ENCODE measurements at regions not wholly inside any gene's neighbourhood (a gene's known extent, or its start where the extent isn't known, plus 50 kb on each side); places are given as distances from the start of the nearest gene placed in this dataset.

DNA sequence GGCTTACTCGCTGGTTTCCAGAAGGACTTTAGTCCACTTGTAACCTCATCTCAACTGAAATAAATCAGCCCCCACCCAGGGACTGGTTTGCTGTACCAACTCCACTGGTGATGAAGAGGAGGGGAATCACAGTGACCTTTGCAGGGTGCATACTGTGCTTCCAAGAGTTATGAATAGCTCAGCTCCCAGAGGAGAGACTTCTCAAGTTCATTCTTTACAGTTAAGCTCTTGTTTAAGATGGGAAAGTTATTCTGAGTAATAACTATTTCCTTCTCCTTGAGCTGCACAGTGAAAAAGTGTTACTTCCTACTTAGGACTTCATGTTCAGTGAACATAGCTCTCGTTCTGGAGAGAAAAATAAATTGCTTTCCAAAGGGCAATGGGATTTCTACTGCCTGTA is 166.5 kb upstream of the ECI2 start:
- H3K9ac ChIP-seq (ENCODE audit: low read length) = no peak overlapping the region
- H3K27me3 ChIP-seq (ENCODE audit: control insufficient read depth, insufficient read depth, low read length) = peaks cover 7% of the 10 kb centered on the region
- no peak overlapping the region for H3K4me3 ChIP-seq (ENCODE audit: low read length)
- H3K36me3 ChIP-seq (ENCODE audit: control insufficient read depth, insufficient read depth, low read length) = no peaks in the 10 kb centered on the region
- H3K9me3 ChIP-seq (ENCODE audit: control insufficient read depth, low read length) = no peaks in the 10 kb centered on the region
- no peaks in the 10 kb centered on the region for H3K4me1 ChIP-seq (ENCODE audit: control insufficient read depth, insufficient read depth, low read length)

DNA sequence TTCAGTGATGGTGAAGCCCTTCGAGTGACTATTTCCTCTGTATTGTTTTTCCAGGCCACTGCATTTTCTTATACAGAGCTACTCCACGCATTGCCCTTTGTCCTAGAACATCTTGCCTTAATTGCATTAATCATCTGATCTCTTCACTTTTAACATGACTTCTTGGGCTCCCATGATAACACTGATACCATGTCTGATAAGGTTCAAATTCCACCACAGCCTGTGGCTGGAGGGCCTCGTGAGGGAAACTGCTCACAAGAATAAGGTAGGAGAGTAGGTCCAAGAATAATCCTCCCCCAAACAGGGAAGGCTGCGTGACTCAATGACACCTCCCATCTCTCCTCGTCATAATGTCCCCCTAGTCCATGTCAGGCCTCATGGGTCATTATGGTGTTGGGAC is 165.5 kb upstream of the ECI2 start:
- Histone ChIP-seq H3K36me3 (ENCODE audit: control insufficient read depth, insufficient read depth, low read length) (no peaks in the 10 kb centered on the region), H3K4me3 (ENCODE audit: low read length) (no peak overlapping the region), H3K9me3 (ENCODE audit: control insufficient read depth, low read length) (no peaks in the 10 kb centered on the region), H3K27me3 (ENCODE audit: control insufficient read depth, insufficient read depth, low read length) (peaks cover 6% of the 10 kb centered on the region), H3K4me1 (ENCODE audit: control insufficient read depth, insufficient read depth, low read length) (no peaks in the 10 kb centered on the region), H3K9ac (ENCODE audit: low read length) (no peak overlapping the region)

DNA sequence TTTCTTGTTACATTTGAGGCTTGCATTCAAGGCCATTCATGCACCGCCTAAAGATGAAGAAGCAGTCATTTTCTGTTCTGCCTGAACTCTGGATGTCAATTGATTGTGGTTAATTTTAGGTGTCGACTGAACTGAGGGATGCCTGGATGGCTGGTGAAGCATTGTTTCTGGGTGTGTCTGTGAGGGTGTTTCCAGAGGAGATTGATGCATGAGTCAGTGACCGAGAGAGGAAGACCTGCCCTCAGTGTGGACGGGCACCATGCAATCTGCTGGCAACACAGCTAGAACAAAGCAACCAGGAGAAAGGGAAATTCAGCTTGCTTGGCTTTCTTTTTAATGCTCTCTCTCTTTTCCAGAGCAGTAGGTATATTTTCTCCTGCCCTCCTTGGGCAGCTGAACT is 164.1 kb upstream of the ECI2 start:
- Histone ChIP-seq H3K9ac (ENCODE audit: low read length) (no peak overlapping the region), H3K4me1 (ENCODE audit: control insufficient read depth, insufficient read depth, low read length) (no peaks in the 10 kb centered on the region), H3K27me3 (ENCODE audit: control insufficient read depth, insufficient read depth, low read length) (no peaks in the 10 kb centered on the region), H3K9me3 (ENCODE audit: control insufficient read depth, low read length) (no peaks in the 10 kb centered on the region), H3K4me3 (ENCODE audit: low read length) (no peak overlapping the region), H3K36me3 (ENCODE audit: control insufficient read depth, insufficient read depth, low read length) (no peaks in the 10 kb centered on the region)

DNA sequence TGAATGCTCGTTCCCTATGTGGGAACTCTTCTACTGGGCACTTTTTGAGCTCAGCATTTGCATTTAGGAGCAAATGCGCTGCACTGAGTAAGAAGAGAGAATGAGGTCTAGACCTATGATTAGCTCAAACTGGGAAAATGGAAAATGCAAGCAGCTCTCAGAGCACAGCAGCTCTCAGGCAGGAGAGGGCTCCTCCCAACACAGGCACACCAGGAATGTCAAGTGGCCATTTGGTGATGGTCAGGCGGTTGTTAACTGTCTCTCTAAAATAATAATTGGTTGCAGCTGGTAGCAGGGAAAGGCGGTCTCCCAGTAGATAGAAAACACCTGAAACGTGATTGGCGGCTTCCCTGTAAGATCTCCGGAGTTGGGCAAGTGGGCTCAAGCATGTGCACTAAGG is 162.0 kb upstream of the ECI2 start:
- Histone ChIP-seq H3K9me3 (ENCODE audit: control insufficient read depth, low read length) (no peaks in the 10 kb centered on the region), H3K9ac (ENCODE audit: low read length) (no peak overlapping the region), H3K4me3 (ENCODE audit: low read length) (no peak overlapping the region), H3K36me3 (ENCODE audit: control insufficient read depth, insufficient read depth, low read length) (no peaks in the 10 kb centered on the region), H3K27me3 (ENCODE audit: control insufficient read depth, insufficient read depth, low read length) (no peaks in the 10 kb centered on the region), H3K4me1 (ENCODE audit: control insufficient read depth, insufficient read depth, low read length) (no peaks in the 10 kb centered on the region)

DNA sequence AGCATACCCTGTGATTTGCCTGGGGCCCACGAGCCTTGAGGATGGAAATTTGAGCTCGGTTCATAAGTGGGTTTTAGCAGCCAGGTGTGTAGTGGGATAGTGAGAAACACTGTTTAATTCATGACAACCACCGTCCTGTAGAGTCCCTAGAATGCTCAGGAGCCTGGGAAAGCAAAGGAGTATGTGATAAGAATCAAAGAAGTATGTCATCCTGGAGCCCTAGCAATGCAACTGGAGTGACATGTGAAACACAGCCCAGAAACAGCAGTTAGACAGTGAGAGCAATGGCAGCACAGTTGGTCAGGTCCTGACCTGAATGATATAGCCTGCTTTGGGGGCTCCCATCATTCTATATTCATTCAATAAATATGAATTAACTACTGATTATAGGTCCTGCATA is 161.2 kb upstream of the ECI2 start:
- Histone ChIP-seq H3K9me3 (ENCODE audit: control insufficient read depth, low read length) (no peaks in the 10 kb centered on the region), H3K36me3 (ENCODE audit: control insufficient read depth, insufficient read depth, low read length) (no peaks in the 10 kb centered on the region), H3K4me1 (ENCODE audit: control insufficient read depth, insufficient read depth, low read length) (no peaks in the 10 kb centered on the region)

DNA sequence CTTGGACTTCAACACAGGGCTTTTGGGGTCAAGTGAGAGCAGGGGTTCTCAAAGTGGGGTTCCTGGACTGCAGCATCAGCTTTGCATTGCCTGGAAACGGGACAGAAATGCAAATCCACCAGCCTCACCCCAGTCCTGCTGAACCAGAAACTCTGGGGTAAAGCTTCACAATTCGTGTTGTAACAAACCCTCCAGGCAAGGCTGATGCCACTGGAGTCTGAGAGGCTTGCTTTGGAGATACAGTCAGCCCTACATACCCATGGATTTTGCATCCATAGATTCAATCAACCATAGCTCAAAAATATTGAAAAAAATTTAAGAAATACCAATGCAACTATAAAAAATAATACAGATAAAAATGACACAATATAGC is 160.4 kb upstream of the ECI2 start:
- H3K27me3 ChIP-seq (ENCODE audit: control insufficient read depth, insufficient read depth, low read length) = no peaks in the 10 kb centered on the region
- H3K9ac ChIP-seq (ENCODE audit: low read length) = no peak overlapping the region
- H3K4me3 ChIP-seq (ENCODE audit: low read length) = no peak overlapping the region
- H3K36me3 ChIP-seq (ENCODE audit: control insufficient read depth, insufficient read depth, low read length) = no peaks in the 10 kb centered on the region
- H3K9me3 ChIP-seq (ENCODE audit: control insufficient read depth, low read length) = no peaks in the 10 kb centered on the region
- H3K4me1 ChIP-seq (ENCODE audit: control insufficient read depth, insufficient read depth, low read length) = no peaks in the 10 kb centered on the region

More for the DNA sequence above, 161.2 kb upstream of the ECI2 start:
- no peak overlapping the region for H3K9ac ChIP-seq (ENCODE audit: low read length)
- H3K4me3 ChIP-seq (ENCODE audit: low read length) = no peak overlapping the region
- no peaks in the 10 kb centered on the region for H3K27me3 ChIP-seq (ENCODE audit: control insufficient read depth, insufficient read depth, low read length)

DNA sequence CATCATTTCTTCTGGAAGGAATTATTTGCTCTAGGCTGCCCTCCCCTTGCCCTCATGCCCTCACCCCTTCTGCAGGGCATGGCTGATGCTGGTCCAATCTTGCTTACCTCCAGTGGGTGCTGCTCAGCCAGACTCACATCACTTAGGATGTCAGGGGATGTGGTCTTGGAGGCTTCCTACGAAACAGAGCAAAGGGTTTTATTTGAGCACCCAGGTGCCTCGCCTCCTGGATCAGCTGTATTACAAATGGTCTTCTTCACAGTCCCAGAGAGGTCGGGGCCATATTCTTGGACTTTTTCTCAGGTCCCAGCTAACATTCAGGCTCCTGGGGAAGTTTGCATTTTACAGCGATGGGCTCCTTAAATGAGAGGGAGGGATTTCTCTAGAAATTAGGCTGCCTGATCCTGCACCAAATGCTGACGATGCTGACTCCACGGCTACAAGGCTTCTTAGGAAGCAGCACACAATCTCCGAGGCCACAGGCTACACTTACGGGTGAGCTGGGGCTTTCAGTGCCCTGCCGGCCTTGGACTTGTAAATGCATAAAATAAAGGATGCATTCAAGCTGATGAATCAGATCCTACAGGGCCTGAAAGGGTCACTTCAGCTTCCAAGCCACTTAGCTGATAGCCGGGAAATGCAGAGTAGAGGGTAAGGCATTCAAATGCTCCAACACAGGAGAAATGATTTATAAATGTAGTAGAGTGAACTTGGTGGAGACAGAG is 159.8 kb upstream of the ECI2 start:
- Histone ChIP-seq H3K9ac (ENCODE audit: low read length) (no peak overlapping the region), H3K36me3 (ENCODE audit: control insufficient read depth, insufficient read depth, low read length) (no peaks in the 10 kb centered on the region), H3K9me3 (ENCODE audit: control insufficient read depth, low read length) (no peaks in the 10 kb centered on the region), H3K4me3 (ENCODE audit: low read length) (no peak overlapping the region), H3K4me1 (ENCODE audit: control insufficient read depth, insufficient read depth, low read length) (no peaks in the 10 kb centered on the region), H3K27me3 (ENCODE audit: control insufficient read depth, insufficient read depth, low read length) (no peaks in the 10 kb centered on the region)

DNA sequence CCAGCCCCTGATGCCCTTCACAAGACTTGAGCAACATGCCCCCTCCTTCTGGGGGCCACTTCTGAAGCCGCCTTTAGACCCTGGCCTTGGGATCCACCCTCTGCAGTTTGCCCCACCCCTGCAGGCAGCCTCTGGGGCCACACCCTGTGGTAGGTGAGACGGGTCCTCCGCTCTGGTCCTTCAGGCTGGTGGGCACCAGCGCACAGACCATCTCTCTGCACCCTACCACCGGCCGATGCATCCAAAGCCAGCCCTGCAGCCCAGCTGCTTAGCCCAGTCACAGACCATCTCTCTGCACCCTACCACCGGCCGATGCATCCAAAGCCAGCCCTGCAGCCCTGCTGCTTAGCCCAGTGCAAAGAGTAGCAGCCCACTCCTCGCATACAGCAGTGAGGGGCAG is 159.3 kb upstream of the ECI2 start:
- H3K36me3 ChIP-seq (ENCODE audit: control insufficient read depth, insufficient read depth, low read length) = no peaks in the 10 kb centered on the region
- no peak overlapping the region for H3K9ac ChIP-seq (ENCODE audit: low read length)
- no peaks in the 10 kb centered on the region for H3K27me3 ChIP-seq (ENCODE audit: control insufficient read depth, insufficient read depth, low read length)
- no peaks in the 10 kb centered on the region for H3K4me1 ChIP-seq (ENCODE audit: control insufficient read depth, insufficient read depth, low read length)
- H3K4me3 ChIP-seq (ENCODE audit: low read length) = no peak overlapping the region
- H3K9me3 ChIP-seq (ENCODE audit: control insufficient read depth, low read length) = no peaks in the 10 kb centered on the region

DNA sequence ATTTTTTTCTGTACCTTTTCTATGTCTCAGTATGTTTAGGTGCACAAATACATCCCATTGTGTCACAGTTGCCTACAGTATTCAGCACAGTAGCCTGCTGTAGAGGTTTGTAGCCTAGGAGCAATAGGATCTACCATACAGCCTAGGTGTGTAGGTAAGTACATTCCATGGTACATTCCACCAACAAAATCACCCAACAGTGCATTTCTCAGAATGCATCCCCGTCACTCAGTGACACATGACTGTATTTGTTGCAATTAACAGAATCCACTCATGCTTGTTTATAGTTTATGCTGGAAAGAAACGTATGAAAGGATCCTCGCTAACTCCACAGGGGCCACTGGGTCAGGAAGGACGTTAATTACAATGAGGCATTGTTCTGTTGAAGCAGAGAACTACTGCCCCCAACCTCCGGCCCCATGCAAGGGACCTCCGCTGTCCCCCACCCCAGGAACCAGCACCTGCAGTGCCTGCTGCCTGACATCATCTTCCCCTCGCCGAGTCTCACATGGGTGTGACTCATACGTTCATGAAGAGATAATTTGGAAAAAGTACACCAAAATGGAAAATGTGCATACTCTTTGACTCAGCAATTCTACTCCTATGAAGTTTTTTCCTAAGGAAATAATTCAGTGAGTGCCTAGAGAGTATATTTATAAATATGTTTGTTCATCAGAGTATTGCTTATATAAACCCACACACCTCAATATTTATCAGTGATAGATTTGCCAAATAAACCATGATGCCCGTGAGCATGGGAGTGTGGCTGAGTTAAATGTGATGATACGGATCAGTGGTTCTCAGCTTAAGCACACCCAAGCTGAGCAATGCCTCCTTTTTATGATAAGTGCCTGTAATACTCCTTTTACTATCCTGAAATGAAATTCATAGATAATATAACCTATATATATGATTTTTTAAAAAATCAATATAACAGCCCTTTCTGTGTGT is 156.4 kb upstream of the ECI2 start:
- no peaks in the 10 kb centered on the region for H3K36me3 ChIP-seq (ENCODE audit: control insufficient read depth, insufficient read depth, low read length)
- H3K27me3 ChIP-seq (ENCODE audit: control insufficient read depth, insufficient read depth, low read length) = no peaks in the 10 kb centered on the region
- no peaks in the 10 kb centered on the region for H3K4me1 ChIP-seq (ENCODE audit: control insufficient read depth, insufficient read depth, low read length)
- no peaks in the 10 kb centered on the region for H3K9me3 ChIP-seq (ENCODE audit: control insufficient read depth, low read length)
- H3K4me3 ChIP-seq (ENCODE audit: low read length) = no peak overlapping the region
- H3K9ac ChIP-seq (ENCODE audit: low read length) = no peak overlapping the region

DNA sequence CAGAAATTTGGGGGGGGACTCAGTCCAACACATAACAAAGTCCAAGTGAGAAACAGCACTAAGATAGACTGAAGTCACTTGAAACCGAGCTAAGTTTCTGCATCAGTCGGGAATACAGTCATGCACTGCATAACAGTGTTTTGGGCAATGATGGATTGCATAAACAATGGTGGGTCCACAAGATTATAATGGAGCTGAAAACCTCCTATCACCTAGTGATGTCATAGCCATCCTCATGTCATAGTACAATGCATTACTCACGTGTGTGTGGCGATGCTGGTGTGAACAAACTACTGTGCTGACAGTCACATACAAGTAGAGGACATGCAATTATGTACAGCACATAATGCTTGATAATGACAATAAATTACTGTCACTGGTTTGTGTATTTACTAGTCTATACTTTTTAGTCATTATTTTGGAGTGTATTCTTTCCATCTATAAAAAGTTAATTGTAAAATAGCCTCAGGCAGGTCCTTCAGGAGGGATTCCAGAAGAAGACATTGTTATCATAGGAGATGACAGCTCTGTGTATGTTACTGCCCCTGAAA is 154.5 kb upstream of the ECI2 start:
- Histone ChIP-seq H3K36me3 (ENCODE audit: control insufficient read depth, insufficient read depth, low read length) (no peaks in the 10 kb centered on the region), H3K4me3 (ENCODE audit: low read length) (no peak overlapping the region)

DNA sequence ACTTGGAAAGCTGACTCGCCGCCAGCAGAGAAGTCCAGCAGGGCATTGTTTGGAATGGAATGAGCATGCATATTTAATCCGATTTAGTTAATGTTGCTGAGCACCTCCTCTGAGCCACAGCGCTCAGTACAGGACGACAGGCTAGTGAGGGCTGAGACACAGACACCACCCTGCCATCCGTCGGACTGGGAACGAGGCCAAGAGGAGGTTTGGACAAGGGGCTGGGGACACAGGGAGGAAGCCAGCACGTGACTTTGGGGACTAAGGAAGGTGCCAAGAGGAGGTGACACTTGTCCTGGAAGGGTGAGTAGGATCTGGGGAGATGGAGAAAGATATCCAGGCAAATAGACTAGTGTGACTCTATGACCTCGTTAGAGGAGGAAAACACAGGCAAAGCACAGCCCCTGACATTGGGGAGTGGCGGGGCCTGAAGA is 152.5 kb upstream of the ECI2 start:
- Histone ChIP-seq H3K36me3 (ENCODE audit: control insufficient read depth, insufficient read depth, low read length) (no peaks in the 10 kb centered on the region), H3K9me3 (ENCODE audit: control insufficient read depth, low read length) (no peaks in the 10 kb centered on the region), H3K4me3 (ENCODE audit: low read length) (no peak overlapping the region), H3K4me1 (ENCODE audit: control insufficient read depth, insufficient read depth, low read length) (no peaks in the 10 kb centered on the region), H3K9ac (ENCODE audit: low read length) (no peak overlapping the region), H3K27me3 (ENCODE audit: control insufficient read depth, insufficient read depth, low read length) (peaks cover 4% of the 10 kb centered on the region)

More for the DNA sequence above, 154.5 kb upstream of the ECI2 start:
- H3K9me3 ChIP-seq (ENCODE audit: control insufficient read depth, low read length) = no peaks in the 10 kb centered on the region
- H3K27me3 ChIP-seq (ENCODE audit: control insufficient read depth, insufficient read depth, low read length) = no peaks in the 10 kb centered on the region
- H3K9ac ChIP-seq (ENCODE audit: low read length) = no peak overlapping the region
- H3K4me1 ChIP-seq (ENCODE audit: control insufficient read depth, insufficient read depth, low read length) = no peaks in the 10 kb centered on the region

DNA sequence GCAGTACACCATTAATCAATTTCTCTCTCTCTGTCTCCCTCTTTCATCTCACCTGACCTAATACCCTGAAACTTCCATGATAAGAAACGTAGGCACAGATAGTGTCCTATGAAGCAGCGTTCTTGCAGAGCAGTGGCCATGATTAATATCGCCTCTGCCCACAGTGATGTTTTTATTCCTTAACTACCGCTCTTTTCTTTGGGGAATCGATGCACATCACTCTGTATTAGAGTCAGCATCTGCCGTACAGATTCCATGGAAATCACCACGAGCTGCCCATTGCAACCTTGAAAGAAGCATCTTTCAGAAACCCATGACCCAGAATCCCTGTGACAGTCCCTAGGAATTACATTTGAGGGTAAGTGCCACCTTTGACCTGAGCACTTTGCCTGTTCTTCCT is 152.0 kb upstream of the ECI2 start:
- Histone ChIP-seq H3K9me3 (ENCODE audit: control insufficient read depth, low read length) (no peaks in the 10 kb centered on the region), H3K36me3 (ENCODE audit: control insufficient read depth, insufficient read depth, low read length) (no peaks in the 10 kb centered on the region), H3K4me3 (ENCODE audit: low read length) (no peak overlapping the region), H3K27me3 (ENCODE audit: control insufficient read depth, insufficient read depth, low read length) (peaks cover 4% of the 10 kb centered on the region), H3K4me1 (ENCODE audit: control insufficient read depth, insufficient read depth, low read length) (no peaks in the 10 kb centered on the region), H3K9ac (ENCODE audit: low read length) (no peak overlapping the region)

Data from mucosa of stomach (tissue), 1 donor.